ENCODE measurements at regions not wholly inside any gene's neighbourhood (a gene's known extent, or its start where the extent isn't known, plus 50 kb on each side); places are given as distances from the start of the nearest gene placed in this dataset.

- no peak overlapping the region for H3K4me3 ChIP-seq (ENCODE audit: low read length in 2 of 2)
- no peak overlapping the region for H2AFZ ChIP-seq (ENCODE audit: low read length)
- no peaks in the 10 kb centered on the region for H3K9me3 ChIP-seq (replicated peaks in 1 of 2; ENCODE audit: control insufficient read depth in 2 of 2, insufficient read depth in 1 of 2, low read depth in 1 of 2, low read length in 2 of 2)
- no peak overlapping the region for H3K4ac ChIP-seq (ENCODE audit: low read length)
- no peak overlapping the region for H4K8ac ChIP-seq (ENCODE audit: low read depth, low read length)
- H4K91ac ChIP-seq (ENCODE audit: low read depth, low read length, poor library complexity), result no peak overlapping the region
- no peak overlapping the region for H2BK12ac ChIP-seq (ENCODE audit: low read length)
- no peak overlapping the region for H2AK5ac ChIP-seq (ENCODE audit: low read depth, low read length)
- H3K4me2 ChIP-seq (ENCODE audit: insufficient read depth, low read length, poor library complexity, severe bottlenecking), result no peak overlapping the region
- no peak overlapping the region for H3K18ac ChIP-seq (ENCODE audit: low read length)
- H3K27ac ChIP-seq (replicated peaks; ENCODE audit: low read length), result no peak overlapping the region
- no peak overlapping the region for H3K23ac ChIP-seq (ENCODE audit: low read depth, low read length, poor library complexity)
- peaks cover 0 to 19% (median 0%) of the 10 kb centered on the region in 3 experiments for H3K27me3 ChIP-seq (ENCODE audit: control insufficient read depth in 3 of 3, insufficient read depth in 3 of 3, low read depth in 1 of 3, low read length in 3 of 3)
- DNase-seq (ENCODE audit: low spot score), result no peak
- H2BK5ac ChIP-seq (ENCODE audit: low read length), result peak overlapping the region; percentile 1
- no peaks in the 10 kb centered on the region for H3K36me3 ChIP-seq (replicated peaks in 1 of 2; ENCODE audit: control insufficient read depth in 2 of 2, insufficient read depth in 2 of 2, low read length in 2 of 2)
- no peaks in the 10 kb centered on the region for H3K79me1 ChIP-seq (ENCODE audit: low read depth, low read length)
- H3K9ac ChIP-seq (ENCODE audit: low read depth, low read length, poor library complexity), result no peak overlapping the region
- H3K4me1 ChIP-seq (ENCODE audit: control insufficient read depth in 2 of 2, insufficient read depth in 1 of 2, low read depth in 1 of 2, low read length in 2 of 2), result peaks cover 0 to 8% of the 10 kb centered on the region in 2 donors
- no CpG with 5 or more reads among the region's 7 CpGs for WGBS, 2 donors (ENCODE audit: extremely low coverage in 2 of 2, insufficient read length in 2 of 2, insufficient replicate concordance in 1 of 2)
- no peak overlapping the region for H2BK15ac ChIP-seq (ENCODE audit: low read length)
- no peak overlapping the region for H3K14ac ChIP-seq (ENCODE audit: low read length)
- H2BK120ac ChIP-seq (ENCODE audit: low read depth, low read length), result no peak overlapping the region
These were observed 260.0 kb upstream of the SIX2 start for GRCh38 chr2:45269149-45269793.

DNA sequence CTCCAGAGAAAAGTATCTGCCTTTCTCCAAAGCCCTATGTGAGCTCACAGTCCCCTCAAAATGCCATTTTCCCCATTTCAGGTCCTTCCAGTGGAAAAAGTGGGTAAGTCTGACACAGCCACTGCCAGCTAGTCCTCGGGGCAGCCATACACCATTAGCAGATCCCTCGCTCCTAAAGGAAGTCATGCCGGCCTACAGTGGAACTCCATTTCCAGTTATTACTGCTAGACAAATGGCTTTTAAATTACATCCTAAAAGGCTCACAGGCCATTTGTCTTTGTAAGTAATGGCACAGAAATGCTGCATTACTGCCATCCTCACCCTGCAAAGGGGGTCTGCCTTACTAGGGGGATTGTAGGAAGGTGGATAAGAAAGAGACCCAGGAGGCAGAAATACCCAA, 259.4 kb upstream of the SIX2 start:
- Histone ChIP-seq H3K27me3 (ENCODE audit: control insufficient read depth in 3 of 3, insufficient read depth in 3 of 3, low read depth in 1 of 3, low read length in 3 of 3) (peaks cover 0 to 13% (median 0%) of the 10 kb centered on the region in 3 experiments), H3K9ac (ENCODE audit: low read depth, low read length, poor library complexity) (no peak overlapping the region), H3K14ac (ENCODE audit: low read length) (no peak overlapping the region), H2BK15ac (ENCODE audit: low read length) (no peak overlapping the region), H2AK5ac (ENCODE audit: low read depth, low read length) (no peak overlapping the region), H3K9me3 (replicated peaks in 1 of 2; ENCODE audit: control insufficient read depth in 2 of 2, insufficient read depth in 1 of 2, low read depth in 1 of 2, low read length in 2 of 2) (no peaks in the 10 kb centered on the region), H4K91ac (ENCODE audit: low read depth, low read length, poor library complexity) (no peak overlapping the region), H4K8ac (ENCODE audit: low read depth, low read length) (no peak overlapping the region), H3K27ac (replicated peaks; ENCODE audit: low read length) (no peak overlapping the region), H2BK120ac (ENCODE audit: low read depth, low read length) (no peak overlapping the region), H3K23ac (ENCODE audit: low read depth, low read length, poor library complexity) (no peak overlapping the region), H2AFZ (ENCODE audit: low read length) (no peak overlapping the region), H3K4me3 (ENCODE audit: low read length in 2 of 2) (no peak overlapping the region), H3K4me2 (ENCODE audit: insufficient read depth, low read length, poor library complexity, severe bottlenecking) (no peak overlapping the region), H2BK5ac (ENCODE audit: low read length) (no peak overlapping the region), H3K4ac (ENCODE audit: low read length) (no peak overlapping the region), H3K4me1 (ENCODE audit: control insufficient read depth in 2 of 2, insufficient read depth in 1 of 2, low read depth in 1 of 2, low read length in 2 of 2) (peaks cover 0 to 4% of the 10 kb centered on the region in 2 donors), H3K36me3 (replicated peaks in 1 of 2; ENCODE audit: control insufficient read depth in 2 of 2, insufficient read depth in 2 of 2, low read length in 2 of 2) (no peaks in the 10 kb centered on the region), H2BK12ac (ENCODE audit: low read length) (no peak overlapping the region), H3K79me1 (ENCODE audit: low read depth, low read length) (no peaks in the 10 kb centered on the region), H3K18ac (ENCODE audit: low read length) (no peak overlapping the region)
- no CpG with 5 or more reads among the region's 3 CpGs for WGBS, 2 donors (ENCODE audit: extremely low coverage in 2 of 2, insufficient read length in 2 of 2, insufficient replicate concordance in 1 of 2)
- DNase-seq (ENCODE audit: low spot score), result no peak

DNA sequence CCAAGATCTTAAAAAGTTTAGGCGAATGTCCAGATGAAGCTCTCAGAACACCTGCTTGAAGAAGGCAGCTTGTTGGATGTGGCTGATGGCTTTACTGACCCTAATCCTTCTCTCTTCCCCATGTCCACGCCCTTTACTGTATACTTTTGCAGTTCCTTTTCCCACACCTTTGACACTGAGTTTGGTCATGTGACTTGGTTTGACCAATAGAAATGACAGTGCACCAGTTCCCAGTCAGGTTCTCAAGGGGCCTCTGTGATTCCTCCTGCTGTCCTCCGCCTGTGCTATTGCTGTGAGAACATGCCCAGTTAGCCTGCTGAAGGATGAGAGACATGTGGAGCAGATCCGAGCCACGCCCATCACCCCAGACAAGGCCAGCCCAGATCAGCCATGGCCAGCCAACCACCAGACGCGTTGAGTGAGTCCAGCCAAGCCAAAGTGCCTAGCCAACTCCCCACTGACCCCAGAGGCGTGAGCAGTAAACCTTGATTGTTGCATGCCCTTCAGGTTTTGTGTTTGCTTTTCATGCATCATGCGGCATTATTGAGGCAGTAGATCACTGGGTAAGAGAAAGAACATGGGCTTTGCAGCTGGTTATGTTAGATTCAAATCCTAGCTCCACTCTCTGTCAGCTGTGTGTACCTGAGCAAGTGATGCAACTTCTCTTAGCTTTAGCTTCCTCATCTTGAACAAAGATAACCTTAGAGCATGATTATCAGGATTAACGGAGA, 258.0 kb upstream of the SIX2 start:
- Histone ChIP-seq H3K9ac (ENCODE audit: low read depth, low read length, poor library complexity) (no peak overlapping the region), H2AK5ac (ENCODE audit: low read depth, low read length) (no peak overlapping the region), H3K9me3 (replicated peaks in 1 of 2; ENCODE audit: control insufficient read depth in 2 of 2, insufficient read depth in 1 of 2, low read depth in 1 of 2, low read length in 2 of 2) (no peaks in the 10 kb centered on the region), H4K91ac (ENCODE audit: low read depth, low read length, poor library complexity) (no peak overlapping the region), H3K4me2 (ENCODE audit: insufficient read depth, low read length, poor library complexity, severe bottlenecking) (no peak overlapping the region), H3K4me1 (ENCODE audit: control insufficient read depth in 2 of 2, insufficient read depth in 1 of 2, low read depth in 1 of 2, low read length in 2 of 2) (peaks cover 0 to 2% of the 10 kb centered on the region in 2 donors), H3K27me3 (ENCODE audit: control insufficient read depth in 3 of 3, insufficient read depth in 3 of 3, low read depth in 1 of 3, low read length in 3 of 3) (peaks cover 0 to 11% (median 0%) of the 10 kb centered on the region in 3 experiments), H2BK15ac (ENCODE audit: low read length) (no peak overlapping the region), H2BK12ac (ENCODE audit: low read length) (no peak overlapping the region), H4K8ac (ENCODE audit: low read depth, low read length) (no peak overlapping the region), H3K27ac (replicated peaks; ENCODE audit: low read length) (no peak overlapping the region), H3K14ac (ENCODE audit: low read length) (no peak overlapping the region), H3K4me3 (ENCODE audit: low read length in 2 of 2) (no peak overlapping the region), H3K18ac (ENCODE audit: low read length) (no peak overlapping the region), H2BK120ac (ENCODE audit: low read depth, low read length) (no peak overlapping the region), H2BK5ac (ENCODE audit: low read length) (no peak overlapping the region), H3K79me1 (ENCODE audit: low read depth, low read length) (no peaks in the 10 kb centered on the region), H3K23ac (ENCODE audit: low read depth, low read length, poor library complexity) (no peak overlapping the region), H3K36me3 (replicated peaks in 1 of 2; ENCODE audit: control insufficient read depth in 2 of 2, insufficient read depth in 2 of 2, low read length in 2 of 2) (no peaks in the 10 kb centered on the region), H3K4ac (ENCODE audit: low read length) (no peak overlapping the region), H2AFZ (ENCODE audit: low read length) (no peak overlapping the region)
- no peak for DNase-seq (ENCODE audit: low spot score)
- WGBS, 2 donors (ENCODE audit: extremely low coverage in 2 of 2, insufficient read length in 2 of 2, insufficient replicate concordance in 1 of 2), result no CpG with 5 or more reads among the region's 10 CpGs

GRCh38 chr2:45265336-45265735, 256.1 kb upstream of the SIX2 start:
- Histone ChIP-seq H3K27ac (replicated peaks; ENCODE audit: low read length) (no peak overlapping the region), H4K8ac (ENCODE audit: low read depth, low read length) (no peak overlapping the region), H2BK15ac (ENCODE audit: low read length) (no peak overlapping the region), H4K91ac (ENCODE audit: low read depth, low read length, poor library complexity) (no peak overlapping the region), H3K79me1 (ENCODE audit: low read depth, low read length) (no peaks in the 10 kb centered on the region), H3K4me2 (ENCODE audit: insufficient read depth, low read length, poor library complexity, severe bottlenecking) (no peak overlapping the region), H3K27me3 (ENCODE audit: control insufficient read depth in 3 of 3, insufficient read depth in 3 of 3, low read depth in 1 of 3, low read length in 3 of 3) (peaks cover 0 to 25% (median 0%) of the 10 kb centered on the region in 3 experiments), H3K4ac (ENCODE audit: low read length) (no peak overlapping the region), H3K18ac (ENCODE audit: low read length) (no peak overlapping the region), H3K36me3 (replicated peaks in 1 of 2; ENCODE audit: control insufficient read depth in 2 of 2, insufficient read depth in 2 of 2, low read length in 2 of 2) (no peaks in the 10 kb centered on the region), H3K14ac (ENCODE audit: low read length) (no peak overlapping the region), H2AFZ (ENCODE audit: low read length) (no peak overlapping the region), H2BK5ac (ENCODE audit: low read length) (no peak overlapping the region), H3K4me3 (ENCODE audit: low read length in 2 of 2) (no peak overlapping the region), H2BK120ac (ENCODE audit: low read depth, low read length) (no peak overlapping the region), H3K9me3 (replicated peaks in 1 of 2; ENCODE audit: control insufficient read depth in 2 of 2, insufficient read depth in 1 of 2, low read depth in 1 of 2, low read length in 2 of 2) (no peaks in the 10 kb centered on the region), H3K9ac (ENCODE audit: low read depth, low read length, poor library complexity) (no peak overlapping the region), H2BK12ac (ENCODE audit: low read length) (no peak overlapping the region), H3K4me1 (ENCODE audit: control insufficient read depth in 2 of 2, insufficient read depth in 1 of 2, low read depth in 1 of 2, low read length in 2 of 2) (peaks cover 0 to 2% of the 10 kb centered on the region in 2 donors), H3K23ac (ENCODE audit: low read depth, low read length, poor library complexity) (no peak overlapping the region), H2AK5ac (ENCODE audit: low read depth, low read length) (no peak overlapping the region)
- no peak for DNase-seq (ENCODE audit: low spot score)
- no CpG with 5 or more reads among the region's 4 CpGs for WGBS, 2 donors (ENCODE audit: extremely low coverage in 2 of 2, insufficient read length in 2 of 2, insufficient replicate concordance in 1 of 2)
